Activated CD8-positive, alpha-beta T cell treated with anti-CD3 and anti-CD28 coated beads for 36 hours (primary cell): ENCODE measurements at regions not wholly inside any gene's neighbourhood (a gene's known extent, or its start where the extent isn't known, plus 50 kb on each side); places are given as distances from the start of the nearest gene placed in this dataset.

Source experiments
- ATAC-seq: fragments of 200-7000 bp; cut with Tn5 transposase; one replicate; pipeline ENCODE4 v1.10.0; 2021; ENCODE audit warnings: mild to moderate bottlenecking, moderate library complexity
- CTCF ChIA-PET: fragments of 350-600 bp; sonication (Branson Sonifier 250); formaldehyde crosslinking; loops from one replicate; lab custom pipeline; 2021; ENCODE audit warnings: antibody characterized with exemption; lab: Charles Lee
- POLR2A ChIA-PET: fragments of 350-600 bp; sonication (Branson Sonifier 250); formaldehyde crosslinking; loops from one replicate; lab custom pipeline; 2021; ENCODE audit warnings: antibody characterized with exemption; lab: Charles Lee
- DNase-seq: peaks from one replicate; pipeline ENCODE4 v3.0.0-alpha.2; 2020
- H3K27ac Mint-ChIP-seq: one replicate; pipeline ENCODE4 v1.8.0; 2021; ENCODE audit warnings: mild to moderate bottlenecking, mixed read lengths
- H3K27me3 Mint-ChIP-seq: one replicate; pipeline ENCODE4 v1.8.0; 2021; ENCODE audit warnings: mixed read lengths
- H3K36me3 Mint-ChIP-seq: one replicate; pipeline ENCODE4 v1.8.0; 2021; ENCODE audit warnings: low read depth, mixed read lengths
- H3K4me1 Mint-ChIP-seq: one replicate; pipeline ENCODE4 v1.8.0; 2021; ENCODE audit warnings: low read depth, mixed read lengths
- H3K4me3 Mint-ChIP-seq: one replicate; pipeline ENCODE4 v1.8.0; 2021; ENCODE audit warnings: mild to moderate bottlenecking, moderate library complexity, mixed read lengths
- H3K9me3 Mint-ChIP-seq: one replicate; pipeline ENCODE4 v1.8.0; 2021; ENCODE audit warnings: mixed read lengths
- CTCF ChIP-seq: fragments of 200-600 bp; IDR thresholded peaks from one replicate; pipeline ENCODE4 v1.8.0; 2022; ENCODE audit warnings: antibody characterized with exemption, mild to moderate bottlenecking
- intact Hi-C: fragments of 100-400 bp; cut with micrococcal nuclease; formaldehyde crosslinking; loops from one replicate; pipeline ENCODE4 v1.10.0; 2022

- H3K9me3 Mint-ChIP-seq: no peaks in the 10 kb centered on the region
- no peaks in the 10 kb centered on the region for H3K4me1 Mint-ChIP-seq
- intact Hi-C loops: no loop called here
- no peak overlapping the region for H3K4me3 Mint-ChIP-seq
- peaks cover 2% of the 10 kb centered on the region for H3K27me3 Mint-ChIP-seq
- TF ChIP-seq CTCF: no peak
- CTCF ChIA-PET: interaction anchor here (1.4 kb wide), 1 partner anchor 11 kb away, joined by 5 read pairs; no protein-coding TSS in a partner anchor
- no peak overlapping the region for H3K27ac Mint-ChIP-seq
- no peak for DNase-seq
- no peaks in the 10 kb centered on the region for H3K36me3 Mint-ChIP-seq
- ATAC-seq: no peak
- POLR2A ChIA-PET: no interaction called here
These were observed 107.9 kb upstream of the PALMD start for GRCh38 chr1:99537886-99538617.

- no peaks in the 10 kb centered on the region for H3K4me1 Mint-ChIP-seq
- intact Hi-C loops: no loop called here
- ChIA-PET POLR2A (no interaction called here), CTCF (interaction anchor here (1.4 kb wide), 1 partner anchor 12 kb away, joined by 5 read pairs; no protein-coding TSS in a partner anchor)
- peaks cover 2% of the 10 kb centered on the region for H3K27me3 Mint-ChIP-seq
- H3K27ac Mint-ChIP-seq: no peak overlapping the region
- ATAC-seq: no peak
- no peak for DNase-seq
- no peaks in the 10 kb centered on the region for H3K9me3 Mint-ChIP-seq
- H3K36me3 Mint-ChIP-seq: no peaks in the 10 kb centered on the region
- no peak for TF ChIP-seq CTCF
- H3K4me3 Mint-ChIP-seq: no peak overlapping the region
These were observed 107.3 kb upstream of the PALMD start for GRCh38 chr1:99538618-99538956.

- ChIA-PET POLR2A (interaction anchor here (0.6 kb wide), 1 partner anchor 9 kb away, joined by 3 read pairs; no protein-coding TSS in a partner anchor), CTCF (interaction anchor here (1.4 kb wide), 1 partner anchor 12 kb away, joined by 5 read pairs; no protein-coding TSS in a partner anchor)
- DNase-seq (no peak), ATAC-seq (no peak)
- peaks cover 2% of the 10 kb centered on the region for H3K27me3 Mint-ChIP-seq
- intact Hi-C loops: no loop called here
- TF ChIP-seq CTCF: no peak
- no peaks in the 10 kb centered on the region for H3K9me3 Mint-ChIP-seq
- H3K27ac Mint-ChIP-seq: no peak overlapping the region
- H3K36me3 Mint-ChIP-seq: no peaks in the 10 kb centered on the region
- no peak overlapping the region for H3K4me3 Mint-ChIP-seq
- H3K4me1 Mint-ChIP-seq: no peaks in the 10 kb centered on the region
These were observed 106.8 kb upstream of the PALMD start for GRCh38 chr1:99539131-99539530.

GRCh38 chr1:99540744-99541143 is 105.2 kb upstream of the PALMD start:
- intact Hi-C loops: no loop called here
- H3K9me3 Mint-ChIP-seq: no peaks in the 10 kb centered on the region
- no peaks in the 10 kb centered on the region for H3K36me3 Mint-ChIP-seq
- ATAC-seq (no peak), DNase-seq (no peak)
- no peak overlapping the region for H3K27ac Mint-ChIP-seq
- TF ChIP-seq CTCF: no peak
- H3K4me3 Mint-ChIP-seq: no peak overlapping the region
- CTCF ChIA-PET: no interaction called here
- peaks cover 5% of the 10 kb centered on the region for H3K27me3 Mint-ChIP-seq
- no peaks in the 10 kb centered on the region for H3K4me1 Mint-ChIP-seq
- POLR2A ChIA-PET: no interaction called here

GRCh38 chr1:99544328-99544727 is 101.6 kb upstream of the PALMD start:
- DNase-seq (no peak), ATAC-seq (no peak)
- Mint-ChIP-seq H3K27me3 (peaks cover 6% of the 10 kb centered on the region), H3K9me3 (no peaks in the 10 kb centered on the region), H3K27ac (no peak overlapping the region), H3K4me3 (no peak overlapping the region), H3K4me1 (no peaks in the 10 kb centered on the region), H3K36me3 (no peaks in the 10 kb centered on the region)
- ChIA-PET CTCF (no interaction called here), POLR2A (no interaction called here)
- intact Hi-C loops: no loop called here
- TF ChIP-seq CTCF: no peak
